HEK293T (cell line): ENCODE measurements at regions not wholly inside any gene's neighbourhood (a gene's known extent, or its start where the extent isn't known, plus 50 kb on each side); places are given as distances from the start of the nearest gene placed in this dataset.

Source experiments
- CTBP1 ChIP-seq: fragments of 450-650 bp; IDR thresholded peaks from 2 replicates; pipeline ENCODE4 v1.6.1; 2016; ENCODE audit warnings: borderline replicate concordance
- FOXA1 ChIP-seq: fragments of 450-650 bp; IDR thresholded peaks from 2 replicates; pipeline ENCODE4 v1.6.1; 2016; ENCODE audit warnings: mild to moderate bottlenecking
- HDGF ChIP-seq: fragments of 450-650 bp; IDR thresholded peaks from 2 replicates; pipeline ENCODE4 v1.6.1; 2017; ENCODE audit warnings: antibody characterized with exemption, borderline replicate concordance
- LEF1 ChIP-seq: fragments of 450-650 bp; IDR thresholded peaks from 2 replicates; pipeline ENCODE4 v1.6.1; 2017; ENCODE audit warnings: mild to moderate bottlenecking, borderline replicate concordance
- NFRKB ChIP-seq: fragments of 450-650 bp; IDR thresholded peaks from 2 replicates; pipeline ENCODE4 v1.6.1; 2016; ENCODE audit warnings: mild to moderate bottlenecking, moderate library complexity
- SP1 ChIP-seq: fragments of 450-650 bp; IDR thresholded peaks from 2 replicates; pipeline ENCODE4 v1.6.1; 2017
- SUZ12 ChIP-seq: fragments of 450-650 bp; IDR thresholded peaks from 2 replicates; pipeline ENCODE4 v1.6.1; 2016; ENCODE audit warnings: mild to moderate bottlenecking

DNA sequence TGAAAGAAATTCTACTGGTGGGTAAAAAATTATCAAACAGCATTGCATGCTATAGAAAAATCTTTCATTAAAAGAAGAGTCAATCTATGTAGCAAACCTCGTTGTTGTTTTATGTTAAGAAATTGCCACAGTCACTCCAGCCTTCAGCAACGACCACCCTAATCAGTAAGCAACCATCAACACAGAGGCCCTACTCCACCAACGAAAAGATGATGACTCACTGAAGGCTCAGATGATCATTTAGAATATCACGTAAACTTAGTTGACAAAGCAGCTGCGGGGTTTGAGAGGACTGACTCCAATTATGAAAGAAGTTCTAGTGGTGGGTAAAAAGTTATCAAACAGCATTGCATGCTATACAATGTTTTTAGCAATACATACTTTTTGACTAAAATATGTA, 242.6 kb downstream of the DRD1 start:
- no peak for TF ChIP-seq CTBP1
- no peak for TF ChIP-seq SUZ12
- TF ChIP-seq FOXA1: no peak
- no peak for TF ChIP-seq HDGF
- no peak for TF ChIP-seq NFRKB
- no peak for TF ChIP-seq LEF1
- no peak for TF ChIP-seq SP1
